ENCODE measurements at regions not wholly inside any gene's neighbourhood (a gene's known extent, or its start where the extent isn't known, plus 50 kb on each side); places are given as distances from the start of the nearest gene placed in this dataset.
"Not testable (repeated sequence)": the region's sequence is repeated elsewhere in the genome, so short reads cannot be mapped to it uniquely, and the experiment has no call there.

- ChIA-PET CTCF (no interaction called here), POLR2A (no interaction called here)
- Mint-ChIP-seq H3K27ac (ENCODE audit: unreplicated experiment) (no peak overlapping the region), H3K36me3 (ENCODE audit: insufficient read depth, unreplicated experiment) (no peaks in the 10 kb centered on the region), H3K4me1 (ENCODE audit: low read depth, unreplicated experiment) (peaks cover 7% of the 10 kb centered on the region), H3K9me3 (ENCODE audit: unreplicated experiment) (no peaks in the 10 kb centered on the region), H3K4me3 (ENCODE audit: unreplicated experiment) (no peak overlapping the region), H3K27me3 (ENCODE audit: insufficient read depth, unreplicated experiment) (peaks cover 10% of the 10 kb centered on the region)
- Histone ChIP-seq H3K27me3 (replicated peaks; ENCODE audit: control insufficient read depth, insufficient read depth, low read length) (no peaks in the 10 kb centered on the region), H3K36me3 (ENCODE audit: control insufficient read depth, insufficient read depth, low read length) (no peaks in the 10 kb centered on the region), H3K9me3 (no peaks in the 10 kb centered on the region), H3K4me1 (peaks cover 10% of the 10 kb centered on the region), H3K4me3 (ENCODE audit: low read depth, low read length) (no peak overlapping the region)
- no peak for TF ChIP-seq CTCF (IDR thresholded peaks at IDR 0.05; ENCODE audit: insufficient read depth in 1 of 2, low read depth in 1 of 2, low read length in 1 of 2, severe bottlenecking in 1 of 2, unreplicated experiment in 1 of 2)
- no peak for DNase-seq
- BruUV-seq (replicated peaks) = no TSS peak
- intact Hi-C loops (cut with micrococcal nuclease; ENCODE audit: unreplicated experiment) = no loop called here
Observed at GRCh38 chr4:26255989-26256388, 64.8 kb upstream of the RBPJ start.

GRCh38 chr4:26257444-26257843, 63.4 kb upstream of the RBPJ start:
- intact Hi-C loops (cut with micrococcal nuclease; ENCODE audit: unreplicated experiment); DNase-seq; H3K4me3 ChIP-seq (ENCODE audit: low read depth, low read length); H3K4me1 Mint-ChIP-seq (ENCODE audit: low read depth, unreplicated experiment); H3K4me3 Mint-ChIP-seq (ENCODE audit: unreplicated experiment); CTCF ChIA-PET; H3K9me3 Mint-ChIP-seq (ENCODE audit: unreplicated experiment); H3K27me3 ChIP-seq (replicated peaks; ENCODE audit: control insufficient read depth, insufficient read depth, low read length); H3K36me3 ChIP-seq (ENCODE audit: control insufficient read depth, insufficient read depth, low read length); H3K9me3 ChIP-seq; H3K27ac Mint-ChIP-seq (ENCODE audit: unreplicated experiment); H3K36me3 Mint-ChIP-seq (ENCODE audit: insufficient read depth, unreplicated experiment); POLR2A ChIA-PET; H3K4me1 ChIP-seq; BruUV-seq (replicated peaks): not testable (repeated sequence)
- peaks cover 13% of the 10 kb centered on the region for H3K27me3 Mint-ChIP-seq (ENCODE audit: insufficient read depth, unreplicated experiment)

GRCh38 chr4:26257850-26258249, 63.0 kb upstream of the RBPJ start:
- BruUV-seq (replicated peaks) = no TSS peak
- no peak for TF ChIP-seq CTCF (IDR thresholded peaks at IDR 0.05; ENCODE audit: insufficient read depth in 1 of 2, low read depth in 1 of 2, low read length in 1 of 2, severe bottlenecking in 1 of 2, unreplicated experiment in 1 of 2)
- peaks cover 2% of the 10 kb centered on the region for H3K4me1 ChIP-seq
- Mint-ChIP-seq H3K27ac (ENCODE audit: unreplicated experiment) (no peak overlapping the region), H3K4me3 (ENCODE audit: unreplicated experiment) (no peak overlapping the region), H3K4me1 (ENCODE audit: low read depth, unreplicated experiment) (no peaks in the 10 kb centered on the region), H3K9me3 (ENCODE audit: unreplicated experiment) (no peaks in the 10 kb centered on the region), H3K27me3 (ENCODE audit: insufficient read depth, unreplicated experiment) (peaks cover 13% of the 10 kb centered on the region), H3K36me3 (ENCODE audit: insufficient read depth, unreplicated experiment) (no peaks in the 10 kb centered on the region)
- no peaks in the 10 kb centered on the region for H3K27me3 ChIP-seq (replicated peaks; ENCODE audit: control insufficient read depth, insufficient read depth, low read length)
- no peaks in the 10 kb centered on the region for H3K9me3 ChIP-seq
- no peak for DNase-seq
- intact Hi-C loops (cut with micrococcal nuclease; ENCODE audit: unreplicated experiment) = no loop called here
- H3K36me3 ChIP-seq (ENCODE audit: control insufficient read depth, insufficient read depth, low read length) = no peaks in the 10 kb centered on the region
- H3K4me3 ChIP-seq (ENCODE audit: low read depth, low read length) = no peak overlapping the region
- ChIA-PET CTCF (no interaction called here), POLR2A (no interaction called here)

GRCh38 chr4:26260571-26260970, 60.2 kb upstream of the RBPJ start:
- intact Hi-C loops (cut with micrococcal nuclease; ENCODE audit: unreplicated experiment) = no loop called here
- ChIA-PET CTCF (no interaction called here), POLR2A (no interaction called here)
- no TSS peak for BruUV-seq (replicated peaks)
- peaks cover 13% of the 10 kb centered on the region for H3K27me3 Mint-ChIP-seq (ENCODE audit: insufficient read depth, unreplicated experiment)
- no peaks in the 10 kb centered on the region for H3K27me3 ChIP-seq (replicated peaks; ENCODE audit: control insufficient read depth, insufficient read depth, low read length)
- no peak for TF ChIP-seq CTCF (IDR thresholded peaks at IDR 0.05; ENCODE audit: insufficient read depth in 1 of 2, low read depth in 1 of 2, low read length in 1 of 2, severe bottlenecking in 1 of 2, unreplicated experiment in 1 of 2)
- no peaks in the 10 kb centered on the region for H3K4me1 ChIP-seq
- no peak overlapping the region for H3K4me3 ChIP-seq (ENCODE audit: low read depth, low read length)
- no peak for DNase-seq
- peaks cover 6% of the 10 kb centered on the region for H3K4me1 Mint-ChIP-seq (ENCODE audit: low read depth, unreplicated experiment)
- no peak overlapping the region for H3K27ac Mint-ChIP-seq (ENCODE audit: unreplicated experiment)
- H3K4me3 Mint-ChIP-seq (ENCODE audit: unreplicated experiment) = no peak overlapping the region
- no peaks in the 10 kb centered on the region for H3K36me3 ChIP-seq (ENCODE audit: control insufficient read depth, insufficient read depth, low read length)
- no peaks in the 10 kb centered on the region for H3K9me3 ChIP-seq
- no peaks in the 10 kb centered on the region for H3K36me3 Mint-ChIP-seq (ENCODE audit: insufficient read depth, unreplicated experiment)
- peaks cover 9% of the 10 kb centered on the region for H3K9me3 Mint-ChIP-seq (ENCODE audit: unreplicated experiment)
